ENCODE measurements at regions not wholly inside any gene's neighbourhood (a gene's known extent, or its start where the extent isn't known, plus 50 kb on each side); places are given as distances from the start of the nearest gene placed in this dataset.

- no peak for TF ChIP-seq ZNF121 (CRISPR knock-in tag; IDR thresholded peaks at IDR 0.05)
- no peak for TF ChIP-seq ATF2 (CRISPR knock-in tag; IDR thresholded peaks at IDR 0.05; ENCODE audit: borderline replicate concordance, low read depth)
- no peak for TF ChIP-seq JUN (CRISPR knock-in tag; IDR thresholded peaks at IDR 0.05)
- no peak for TF ChIP-seq AFF4 (CRISPR knock-in tag; IDR thresholded peaks at IDR 0.05; ENCODE audit: borderline replicate concordance)
- no peak for TF ChIP-seq ETV6 (CRISPR knock-in tag; IDR thresholded peaks at IDR 0.05)
- no peak for TF ChIP-seq ZNF281 (CRISPR knock-in tag; IDR thresholded peaks at IDR 0.05)
- no peak for TF ChIP-seq ZNF532 (CRISPR knock-in tag; IDR thresholded peaks at IDR 0.05; ENCODE audit: borderline replicate concordance)
Measured at GRCh38 chr15:66886241-66886675, 179.1 kb upstream of the SMAD3 start (continued).

GRCh38 chr15:66886686-66887273 is 178.6 kb upstream of the SMAD3 start:
- POLR2A ChIA-PET: no interaction called here
- Mint-ChIP-seq H3K4me3 (no peak overlapping the region), H3K27ac (no peak overlapping the region), H3K36me3 (peaks cover 35% of the 10 kb centered on the region), H3K27me3 (ENCODE audit: low read depth) (no peaks in the 10 kb centered on the region; the same call in 1 of the 2 replicates), H3K4me1 (peaks cover 20% of the 10 kb centered on the region), H3K9me3 (peaks cover 51% of the 10 kb centered on the region)
- DNase-seq (ENCODE audit: low spot score): no peak
- CTCF ChIA-PET: no interaction called here
- no peak for ATAC-seq
- TF ChIP-seq FOXP4 (CRISPR knock-in tag; IDR thresholded peaks at IDR 0.05) (no peak), GRHL2 (CRISPR knock-in tag; IDR thresholded peaks at IDR 0.05; ENCODE audit: insufficient replicate concordance, severe bottlenecking) (no peak), ZMAT4 (CRISPR knock-in tag; IDR thresholded peaks at IDR 0.05) (no peak), FOXJ3 (CRISPR knock-in tag; IDR thresholded peaks at IDR 0.05; ENCODE audit: borderline replicate concordance) (no peak), MAX (CRISPR knock-in tag; IDR thresholded peaks at IDR 0.05) (no peak), NR2C2 (CRISPR knock-in tag; IDR thresholded peaks at IDR 0.05) (no peak), ZNF416 (CRISPR knock-in tag; IDR thresholded peaks at IDR 0.05) (no peak), AFF4 (CRISPR knock-in tag; IDR thresholded peaks at IDR 0.05; ENCODE audit: borderline replicate concordance) (no peak), ATF3 (CRISPR knock-in tag; conservative IDR thresholded peaks at IDR 0.05) (no peak)
